ENCODE measurements at regions not wholly inside any gene's neighbourhood (a gene's known extent, or its start where the extent isn't known, plus 50 kb on each side); places are given as distances from the start of the nearest gene placed in this dataset.
"Not testable (repeated sequence)": the region's sequence is repeated elsewhere in the genome, so short reads cannot be mapped to it uniquely, and the experiment has no call there.

DNA sequence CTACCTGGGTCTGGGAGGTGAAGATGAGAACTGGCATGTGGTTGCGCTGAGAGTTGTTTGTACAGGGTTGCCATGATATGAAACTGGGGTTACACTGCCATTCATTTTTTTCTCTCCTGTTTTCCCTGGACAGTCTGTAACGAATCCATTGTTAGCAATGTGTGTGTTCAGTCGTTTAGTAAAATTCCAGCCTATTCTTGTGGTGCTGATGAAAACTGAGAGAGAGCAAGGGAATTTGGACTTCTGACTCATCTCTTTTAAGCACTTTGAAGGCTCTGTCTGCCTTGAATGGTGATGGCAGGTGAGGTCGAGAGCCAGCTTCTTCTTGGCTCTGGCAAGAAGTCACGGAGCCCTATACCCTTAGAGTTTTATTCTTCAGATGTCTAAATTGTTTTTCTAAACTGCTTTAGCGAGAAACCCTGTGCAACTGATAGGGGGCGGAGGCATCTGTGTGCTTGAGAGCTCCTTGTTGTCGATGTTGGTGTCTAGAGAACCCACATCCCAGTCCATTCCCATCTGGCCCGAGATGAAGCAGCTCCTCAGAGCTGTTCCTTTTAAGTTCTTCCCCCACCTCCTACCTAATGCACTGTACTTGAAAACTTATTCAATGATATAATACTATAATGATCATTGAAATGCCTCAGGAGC, 204.4 kb downstream of the TMX1 start:
- DNase-seq (ENCODE audit: low spot score): no peak

GRCh38 chr14:51445001-51445390, 204.9 kb downstream of the TMX1 start:
- DNase-seq (ENCODE audit: low spot score): no peak

DNA sequence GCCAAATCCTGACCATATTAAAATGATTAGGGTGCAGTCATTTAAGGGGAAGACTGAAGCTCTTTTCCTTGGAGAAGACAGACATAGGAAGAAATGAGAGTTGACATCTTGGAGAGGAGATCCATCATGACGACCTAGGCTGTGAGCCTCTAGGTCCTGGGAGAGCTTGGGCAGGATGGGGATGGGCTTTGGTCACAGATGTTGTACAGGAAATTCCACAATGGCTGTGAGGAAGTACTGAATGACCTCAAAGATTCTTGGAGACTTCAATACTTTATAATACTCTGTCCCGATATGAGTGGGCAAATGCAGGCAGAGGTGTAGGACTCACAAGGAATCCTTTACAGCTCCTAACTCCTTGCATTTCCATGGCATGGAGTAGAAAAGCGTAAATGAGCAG, 204.9 kb upstream of the FRMD6 start:
- no peak for DNase-seq (ENCODE audit: low spot score)

DNA sequence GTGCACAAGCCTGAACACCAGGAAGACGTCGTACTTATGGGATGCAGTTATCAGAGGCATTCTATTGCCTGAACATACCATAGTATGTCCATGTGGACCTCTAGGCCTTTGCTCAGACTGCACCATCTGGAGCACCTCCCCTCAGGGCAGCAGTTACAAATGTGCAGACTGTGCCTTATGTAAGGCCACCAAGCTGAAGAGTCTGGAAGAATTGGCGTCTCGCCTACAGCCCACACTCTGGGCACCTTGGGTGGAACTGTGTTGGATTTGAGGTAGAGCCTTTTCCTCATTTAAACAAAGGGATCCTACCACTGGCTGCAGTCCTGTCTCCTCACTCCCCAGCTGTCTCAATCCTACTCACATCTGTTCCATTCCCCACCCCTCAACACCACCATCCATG, 204.3 kb upstream of the FRMD6 start:
- no peak for DNase-seq (ENCODE audit: low spot score)

- DNase-seq (ENCODE audit: low spot score): no peak
Observed at GRCh38 chr14:51448831-51449670, 202.7 kb upstream of the FRMD6 start.

DNA sequence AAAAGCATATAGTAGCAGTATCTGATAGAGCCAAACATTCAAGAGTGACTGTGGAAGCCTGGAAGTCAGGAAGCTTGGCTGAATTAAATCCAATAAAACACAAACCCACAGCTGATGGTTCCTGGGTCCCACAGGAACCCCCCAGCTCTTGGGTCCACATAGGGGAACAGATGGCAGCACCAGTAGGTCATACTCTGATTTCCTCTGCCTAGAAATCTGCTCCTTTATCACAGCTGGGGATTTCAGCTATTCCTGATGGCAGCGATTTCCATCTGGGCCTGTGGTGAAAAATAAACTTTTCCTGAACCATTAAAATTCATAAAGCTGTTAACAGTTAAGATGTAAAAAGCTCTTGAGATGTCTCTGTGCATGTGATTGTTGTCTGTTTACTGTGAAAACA, 202.0 kb upstream of the FRMD6 start:
- DNase-seq (ENCODE audit: low spot score): no peak

GRCh38 chr14:51451561-51451960, 200.1 kb upstream of the FRMD6 start:
- DNase-seq (ENCODE audit: low spot score): no peak

GRCh38 chr14:51453869-51454268, 197.8 kb upstream of the FRMD6 start:
- DNase-seq (ENCODE audit: low spot score): no peak

DNA sequence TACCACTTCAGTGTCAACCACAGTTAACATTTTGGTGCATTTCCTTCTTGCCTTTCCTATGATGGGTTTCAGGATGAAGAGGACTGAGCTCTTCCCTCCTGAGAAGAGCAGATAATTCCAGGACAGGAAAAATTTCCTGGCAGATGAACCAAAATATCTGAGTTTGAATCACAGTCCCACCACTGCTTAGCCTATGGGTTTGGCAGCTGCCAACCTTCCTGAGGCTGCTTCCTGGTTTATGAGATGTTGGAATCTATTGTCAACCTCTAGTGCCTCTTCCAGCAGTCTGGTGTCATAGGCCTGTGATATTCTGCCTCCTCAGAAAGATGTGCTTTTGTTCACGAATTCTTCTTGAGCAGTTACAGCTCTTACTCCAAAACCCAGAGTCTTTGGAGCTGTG, 197.4 kb upstream of the FRMD6 start:
- DNase-seq (ENCODE audit: low spot score): no peak

DNA sequence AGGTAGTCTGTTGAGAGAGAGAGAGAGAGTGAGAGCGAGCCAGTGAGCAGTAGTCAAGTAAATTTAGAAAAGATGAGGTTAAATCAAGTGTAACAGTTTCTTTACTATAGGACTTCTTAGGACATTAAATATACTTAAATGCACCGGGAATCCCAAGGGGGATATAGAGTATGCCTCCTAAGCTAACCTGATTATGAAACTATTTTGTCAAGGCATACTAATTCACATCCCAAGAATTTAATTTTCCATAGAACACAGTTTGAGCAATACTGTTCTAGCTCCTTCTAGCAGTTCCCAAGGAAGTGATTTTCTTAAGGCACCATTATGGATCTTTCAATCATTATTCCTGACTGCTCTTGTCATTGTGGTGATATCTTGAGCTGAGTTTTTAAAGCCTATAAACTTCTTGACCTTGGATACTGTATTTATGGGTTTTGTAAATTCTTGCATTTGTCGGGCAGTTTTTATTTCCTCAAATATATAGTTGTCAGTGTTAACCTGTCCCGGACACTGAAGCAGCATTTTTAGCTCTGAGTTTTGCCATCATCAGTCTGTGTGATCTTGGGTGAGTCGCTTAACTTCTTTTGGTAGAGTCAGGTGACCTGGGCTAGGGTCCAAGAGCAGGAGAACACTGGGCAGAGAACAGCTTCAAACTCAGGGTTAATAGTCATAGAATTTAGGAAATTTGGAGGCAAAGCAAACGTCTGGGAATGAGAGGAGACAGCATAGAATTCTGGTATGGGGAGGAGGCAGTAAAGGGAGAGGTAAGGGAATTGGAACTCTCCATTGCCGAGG, 196.5 kb upstream of the FRMD6 start:
- no peak for DNase-seq (ENCODE audit: low spot score)

- DNase-seq (ENCODE audit: low spot score): no peak
Observed at GRCh38 chr14:51457843-51458562, 193.7 kb upstream of the FRMD6 start.

DNA sequence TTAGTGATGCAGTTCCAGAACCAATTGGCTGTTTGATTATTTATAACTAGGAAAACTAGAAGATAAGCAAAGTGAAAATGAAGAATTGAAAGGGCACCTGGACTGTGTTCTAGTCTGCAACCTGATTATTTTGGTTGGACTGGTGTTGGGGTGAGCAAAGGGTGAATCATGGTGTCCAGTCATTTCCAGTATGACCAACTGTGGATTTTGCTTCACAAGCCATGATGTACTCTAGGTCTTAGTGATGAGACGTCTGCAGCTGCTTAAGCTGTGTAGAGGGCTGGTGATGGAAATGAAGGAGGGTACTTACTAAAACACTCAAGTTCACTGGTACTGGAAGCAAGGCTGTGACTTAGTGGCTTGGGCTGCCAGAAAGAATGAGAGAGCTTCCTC, 193.2 kb upstream of the FRMD6 start:
- DNase-seq (ENCODE audit: low spot score): no peak

GRCh38 chr14:51460011-51460410, 191.7 kb upstream of the FRMD6 start:
- no peak for DNase-seq (ENCODE audit: low spot score)

GRCh38 chr14:51462182-51462581, 189.5 kb upstream of the FRMD6 start:
- DNase-seq (ENCODE audit: low spot score): no peak

DNA sequence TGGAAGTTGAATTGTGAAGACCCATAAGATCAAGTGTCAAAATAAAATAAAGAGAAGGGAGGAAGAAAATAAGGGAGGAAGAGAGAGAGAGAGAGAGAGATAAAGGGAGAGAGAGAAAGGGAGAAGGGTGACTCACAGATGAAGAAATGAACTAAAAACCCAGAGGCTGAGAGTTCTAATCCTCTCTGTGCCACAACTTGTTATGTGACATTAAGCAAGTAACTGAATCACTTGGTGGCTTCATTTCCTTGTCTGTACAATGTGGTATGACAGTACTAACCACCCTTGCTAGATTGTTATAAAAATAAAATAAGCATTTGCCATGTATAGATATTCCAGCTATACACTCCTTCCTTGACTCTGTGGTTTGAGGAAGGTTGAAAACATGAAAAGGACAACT, 189.0 kb upstream of the FRMD6 start:
- no peak for DNase-seq (ENCODE audit: low spot score)

DNA sequence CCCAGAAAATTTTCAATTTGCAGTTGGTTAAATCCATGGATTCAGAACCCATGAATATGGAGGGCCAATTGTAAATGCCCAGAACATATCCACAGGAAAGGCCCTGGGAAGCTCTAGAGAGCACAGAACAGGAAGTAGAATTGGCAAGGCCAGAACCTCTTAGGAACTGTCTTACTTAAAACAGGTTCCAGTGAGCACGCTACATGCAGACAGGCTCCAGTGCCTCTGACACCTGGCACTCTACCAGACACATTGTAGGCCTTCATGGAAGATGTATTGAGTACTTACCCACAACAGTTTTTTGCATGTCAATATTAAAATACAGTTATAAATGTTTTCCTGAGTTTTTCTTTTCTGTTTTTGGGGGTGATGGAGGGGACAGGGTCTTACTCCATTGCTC, 188.2 kb upstream of the FRMD6 start:
- no peak for DNase-seq (ENCODE audit: low spot score)

- DNase-seq (ENCODE audit: low spot score): no peak
Observed at GRCh38 chr14:51464411-51464810, 187.3 kb upstream of the FRMD6 start.

DNA sequence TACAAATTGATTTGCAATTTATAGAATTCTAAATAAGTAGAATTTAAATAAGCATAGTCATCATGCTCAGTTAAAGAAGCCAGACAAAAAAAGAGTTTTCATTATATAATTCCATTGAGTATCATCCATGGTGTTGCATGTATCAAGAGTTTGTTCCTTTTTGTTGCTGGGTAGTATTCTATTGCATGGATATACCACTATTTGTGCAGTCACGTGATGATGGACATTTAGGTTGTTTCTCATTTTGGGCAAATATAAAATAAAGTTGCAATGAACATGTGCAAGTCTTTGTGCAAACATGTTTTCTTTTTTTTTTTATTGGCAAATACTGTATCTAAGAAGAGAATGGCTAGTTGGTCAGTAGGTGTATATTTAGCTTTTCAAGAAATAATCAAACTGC, 186.2 kb upstream of the FRMD6 start:
- no peak for DNase-seq (ENCODE audit: low spot score)

- not testable (repeated sequence) for DNase-seq (ENCODE audit: low spot score)
Observed at GRCh38 chr14:51467392-51467791, 184.3 kb upstream of the FRMD6 start.

GRCh38 chr14:51468523-51468922, 183.2 kb upstream of the FRMD6 start:
- DNase-seq (ENCODE audit: low spot score): no peak

DNA sequence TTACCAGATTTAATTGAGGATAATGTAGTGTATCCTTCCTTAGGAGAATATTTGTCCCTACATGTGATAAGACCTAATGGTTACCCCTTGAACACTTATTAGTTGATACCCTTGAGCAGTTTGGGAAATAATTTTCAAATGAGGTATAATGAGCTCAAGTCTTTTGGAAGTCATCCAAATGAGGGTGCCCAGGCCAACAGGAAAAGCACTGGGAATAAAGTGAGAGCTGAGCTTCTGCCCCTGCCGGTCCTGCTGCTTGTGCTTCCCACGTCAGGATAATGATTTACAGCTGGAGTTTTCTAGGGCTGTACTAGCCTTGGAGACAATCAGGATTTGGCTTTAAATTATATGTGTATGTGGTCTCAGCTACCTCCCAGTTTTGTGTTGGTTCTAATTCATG, 178.8 kb upstream of the FRMD6 start:
- DNase-seq (ENCODE audit: low spot score): no peak

GRCh38 chr14:51473351-51473750, 178.4 kb upstream of the FRMD6 start:
- no peak for DNase-seq (ENCODE audit: low spot score)
